Hippocampal formation (tissue), 2 donors: ENCODE measurements at regions not wholly inside any gene's neighbourhood (a gene's known extent, or its start where the extent isn't known, plus 50 kb on each side); places are given as distances from the start of the nearest gene placed in this dataset.
"Not testable (repeated sequence)": the region's sequence is repeated elsewhere in the genome, so short reads cannot be mapped to it uniquely, and the experiment has no call there.

Experiments
- DNase-seq, 2 donors: peaks; one replicate each; lab custom pipeline; 2025; lab: John Stamatoyannopoulos, UW

DNA sequence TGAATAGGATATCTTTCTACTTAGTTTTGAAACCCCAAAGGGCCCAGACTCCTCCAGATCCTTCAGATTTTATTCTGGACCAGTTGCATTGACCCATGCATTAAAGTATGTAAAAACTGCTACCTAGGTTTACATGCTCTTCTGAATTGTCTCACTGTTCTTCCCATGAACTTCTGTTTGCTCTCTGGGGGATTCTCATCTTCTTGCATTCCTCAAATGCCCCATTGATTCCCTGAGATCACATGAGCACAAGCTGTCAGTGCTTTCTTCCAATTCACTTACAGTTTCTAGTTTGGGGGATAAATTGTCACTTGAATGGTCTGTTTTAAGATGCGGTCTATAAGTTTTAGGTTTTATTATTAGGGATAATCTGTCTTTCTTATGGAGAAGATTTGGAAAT lies 188.9 kb upstream of the KIF2B start:
- no peak for DNase-seq

DNA sequence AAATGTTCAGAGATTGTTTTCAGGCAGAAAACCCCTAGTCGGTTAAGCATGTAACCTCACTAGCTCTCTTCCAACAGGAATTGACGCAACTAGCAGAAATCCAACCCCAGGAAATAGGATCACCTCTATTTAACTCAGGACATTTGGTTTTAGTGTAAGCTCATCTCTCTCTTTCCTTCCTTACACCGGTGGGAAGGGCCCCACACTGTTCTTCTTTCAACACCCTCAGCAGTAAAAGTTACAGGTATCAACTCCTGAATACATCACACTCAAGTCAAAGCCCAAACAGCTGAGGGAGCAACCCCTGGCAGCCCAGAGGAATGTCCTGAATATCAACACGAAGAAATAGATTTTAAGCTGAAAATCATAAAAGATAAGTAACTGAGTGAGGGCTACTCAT lies 191.2 kb upstream of the KIF2B start:
- no peak for DNase-seq

DNA sequence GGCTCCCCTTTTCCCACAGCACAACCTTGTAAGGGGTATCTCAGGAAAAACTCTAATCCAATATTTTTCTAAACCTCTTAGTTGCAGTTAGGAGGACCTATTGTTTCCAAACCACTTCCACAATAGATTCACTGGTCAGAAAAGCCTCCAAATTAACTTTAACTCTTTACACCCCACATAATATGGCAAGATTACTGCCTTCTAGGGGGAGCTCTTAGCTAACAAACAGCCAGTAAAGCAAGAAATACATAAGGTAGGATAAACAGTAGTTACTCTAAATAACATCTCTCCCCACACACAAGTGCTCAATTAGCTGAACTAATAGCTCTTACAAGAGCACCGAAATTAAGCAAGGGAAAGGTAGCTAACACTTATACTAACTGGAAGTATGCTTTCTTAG lies 192.1 kb upstream of the KIF2B start:
- no peak for DNase-seq

DNA sequence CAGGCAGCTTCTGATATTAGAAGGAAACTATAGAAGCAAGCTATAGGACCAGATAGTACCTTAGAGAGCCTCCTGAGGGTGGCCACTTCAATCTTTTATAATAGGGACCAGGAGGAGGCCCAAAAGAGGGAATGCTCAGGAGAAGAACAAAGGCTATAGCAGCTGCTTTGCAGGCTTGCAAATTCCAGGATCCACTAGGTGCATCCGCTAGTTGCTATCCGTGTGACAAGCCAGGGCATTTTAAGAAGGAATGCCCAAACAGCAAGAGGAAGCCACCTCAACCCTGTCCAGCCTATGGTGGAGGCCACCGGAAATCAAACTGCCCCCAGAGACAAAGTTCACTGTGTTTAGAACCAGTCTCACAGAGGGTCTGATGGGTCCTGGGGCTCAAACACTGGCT lies 192.6 kb upstream of the KIF2B start:
- no peak for DNase-seq

DNA sequence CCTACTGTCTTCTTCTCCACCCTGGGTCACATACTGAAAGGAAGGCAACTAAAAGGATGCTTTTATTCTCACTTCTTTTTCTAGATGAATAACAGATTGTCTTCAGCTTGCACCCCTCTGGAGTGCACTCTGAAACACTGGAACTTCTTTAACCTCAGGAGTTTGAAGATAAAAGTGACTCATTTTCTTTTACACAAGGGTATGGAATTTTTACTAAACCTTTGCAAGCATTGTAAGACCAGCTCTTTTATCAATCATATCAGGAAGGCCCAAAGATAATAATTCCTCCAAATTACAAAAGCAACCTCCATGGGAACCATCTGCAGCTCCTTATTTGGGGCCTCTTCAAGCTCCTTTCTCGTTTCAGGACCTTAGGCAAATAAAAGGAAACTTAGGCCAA lies 193.5 kb upstream of the KIF2B start:
- no peak for DNase-seq

DNA sequence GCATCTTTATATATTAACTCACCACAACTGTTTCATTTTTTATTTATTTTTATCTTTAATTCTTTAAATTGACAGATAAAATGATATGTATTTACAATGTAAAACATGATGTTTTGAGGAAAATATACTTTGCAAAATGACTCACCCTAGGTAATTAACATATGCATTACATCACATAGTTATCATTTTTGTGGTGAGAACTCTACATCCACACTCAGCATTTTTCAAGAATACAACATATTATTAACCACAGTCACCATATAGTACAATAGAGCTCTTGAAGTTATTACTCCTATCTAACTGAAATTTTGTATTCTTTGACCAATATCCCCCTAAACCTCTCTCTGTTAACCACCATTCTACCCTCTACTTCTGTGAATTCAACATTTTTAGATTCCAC lies 194.7 kb upstream of the KIF2B start:
- DNase-seq = no peak

DNA sequence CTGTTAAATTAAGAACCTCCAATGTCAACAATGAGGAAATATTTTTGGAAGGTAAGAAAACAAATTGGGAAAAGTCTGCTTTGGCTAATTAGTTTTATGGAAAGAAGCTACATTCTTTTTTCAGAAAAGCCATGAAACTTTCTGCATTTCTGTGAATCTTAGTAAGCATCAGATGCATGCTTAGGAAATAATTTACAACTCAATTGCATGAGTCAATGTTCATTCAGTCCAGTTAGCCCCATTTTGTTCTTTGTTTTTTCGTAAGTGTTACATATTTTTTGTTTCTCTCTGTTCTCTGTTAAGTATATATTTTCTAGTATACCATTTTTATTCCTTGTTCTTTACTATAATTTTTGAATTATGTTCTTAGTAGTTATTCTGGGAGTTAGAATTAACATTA lies 195.2 kb upstream of the KIF2B start:
- DNase-seq = no peak

DNA sequence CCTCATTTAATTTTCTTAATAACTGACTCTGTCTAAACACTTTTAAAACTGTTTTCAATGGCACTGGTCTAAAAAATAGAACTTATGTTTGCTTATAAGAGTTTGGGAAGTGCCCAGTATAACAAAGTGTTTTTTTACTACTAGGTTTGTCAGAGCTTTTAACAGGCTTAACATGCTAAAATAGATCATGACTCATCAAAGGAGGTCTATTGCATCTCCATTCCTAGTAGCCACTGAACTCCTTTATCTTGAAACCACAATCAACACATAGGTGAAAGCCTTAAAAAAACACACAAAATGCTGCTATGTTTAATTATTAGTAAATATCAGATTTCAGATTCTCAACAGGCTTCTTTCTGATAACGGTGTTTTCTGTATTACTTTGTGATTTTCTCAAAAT lies 196.4 kb upstream of the KIF2B start:
- DNase-seq = no peak

DNA sequence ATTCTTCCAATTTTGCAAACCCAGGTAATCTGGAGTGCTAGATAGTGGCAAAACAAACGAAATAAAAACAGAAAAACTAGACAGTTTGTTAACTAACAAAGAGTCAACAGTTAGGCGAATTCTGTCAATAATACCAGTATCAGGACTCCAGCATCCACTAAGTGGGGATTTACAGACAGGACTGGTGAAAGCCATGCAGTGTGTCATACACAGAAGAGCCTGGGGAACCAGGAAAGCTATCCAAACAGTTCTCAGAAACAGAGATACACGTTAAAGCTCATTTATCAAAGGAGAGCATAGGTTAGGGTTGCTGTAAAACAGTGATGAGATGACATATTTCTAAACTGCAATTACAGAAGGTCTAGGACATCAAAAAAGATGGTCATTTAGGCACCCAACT lies 203.7 kb upstream of the KIF2B start:
- DNase-seq = no peak

DNA sequence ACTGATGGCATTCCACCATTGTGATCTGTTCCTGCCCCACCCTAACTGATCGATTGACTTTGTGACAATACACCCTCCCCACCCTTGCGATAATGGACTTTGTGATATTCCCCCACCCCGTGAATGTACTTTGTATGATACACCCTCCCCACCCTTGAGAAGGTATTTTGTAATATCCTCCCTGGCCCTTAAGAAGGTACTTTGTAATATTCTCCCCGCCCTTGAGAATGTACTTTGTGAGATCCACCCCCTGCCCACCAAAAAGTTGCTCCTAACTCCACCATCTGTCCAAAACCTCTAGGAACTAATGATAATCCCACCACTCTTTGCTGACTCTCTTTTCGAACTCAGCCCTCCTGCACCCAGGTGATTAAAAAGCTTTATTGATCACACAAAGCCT lies 214.5 kb upstream of the KIF2B start:
- DNase-seq = not testable (repeated sequence)

DNA sequence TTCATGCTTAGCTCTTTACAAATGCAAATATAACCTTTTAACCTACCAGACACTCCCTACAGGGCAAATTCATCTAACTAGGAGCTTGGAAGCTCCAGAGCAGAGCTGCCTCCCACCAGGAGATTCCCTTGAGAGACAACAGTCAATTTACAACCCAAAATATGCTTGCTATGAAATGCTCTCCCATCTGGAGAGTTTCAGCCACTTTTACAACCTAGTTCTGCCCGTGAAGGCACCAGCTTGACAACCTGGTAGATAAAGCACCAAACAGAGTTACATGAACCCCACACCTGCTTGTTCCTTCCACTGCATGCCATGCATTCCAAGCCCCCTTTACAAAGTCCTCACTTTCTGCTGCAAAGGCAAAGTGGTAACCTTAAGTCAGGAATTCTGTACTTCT lies 215.3 kb upstream of the KIF2B start:
- no peak for DNase-seq

DNA sequence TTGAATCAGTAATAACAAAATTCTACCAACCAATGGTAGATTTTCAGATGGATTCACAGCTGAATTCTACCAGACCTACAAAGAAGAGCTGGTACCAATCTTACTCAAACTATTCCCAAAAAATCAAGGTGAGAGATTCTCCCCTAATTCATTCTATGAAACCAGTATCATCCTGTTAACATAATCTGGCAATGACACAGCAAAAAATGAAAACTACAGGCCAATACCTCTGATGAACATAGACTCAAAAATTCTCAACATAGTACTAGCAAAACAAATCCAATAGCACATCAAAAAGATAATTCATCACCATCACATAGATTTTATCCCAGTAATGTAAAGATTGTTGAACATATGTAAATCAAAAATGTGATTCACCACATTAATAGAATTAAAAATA lies 234.4 kb upstream of the KIF2B start:
- no peak for DNase-seq

DNA sequence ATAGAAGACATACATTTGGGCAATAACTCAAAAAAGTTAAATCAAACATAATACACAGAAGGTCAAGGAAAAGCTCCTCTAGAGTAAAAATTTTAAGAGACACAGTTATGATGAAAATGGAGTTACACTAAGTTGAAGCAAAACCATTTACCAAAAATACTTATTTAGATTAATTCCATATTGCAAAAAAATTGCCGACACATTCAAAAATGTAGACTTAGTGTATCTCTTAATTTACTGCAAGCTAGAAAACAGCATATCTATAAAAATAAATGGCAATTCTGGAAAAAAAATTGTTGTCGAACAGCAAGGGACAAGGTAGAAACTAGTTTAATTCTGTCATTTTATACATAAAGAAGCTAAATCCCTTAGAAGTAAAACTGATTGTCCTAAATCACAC lies 248.7 kb upstream of the KIF2B start:
- no peak for DNase-seq

DNA sequence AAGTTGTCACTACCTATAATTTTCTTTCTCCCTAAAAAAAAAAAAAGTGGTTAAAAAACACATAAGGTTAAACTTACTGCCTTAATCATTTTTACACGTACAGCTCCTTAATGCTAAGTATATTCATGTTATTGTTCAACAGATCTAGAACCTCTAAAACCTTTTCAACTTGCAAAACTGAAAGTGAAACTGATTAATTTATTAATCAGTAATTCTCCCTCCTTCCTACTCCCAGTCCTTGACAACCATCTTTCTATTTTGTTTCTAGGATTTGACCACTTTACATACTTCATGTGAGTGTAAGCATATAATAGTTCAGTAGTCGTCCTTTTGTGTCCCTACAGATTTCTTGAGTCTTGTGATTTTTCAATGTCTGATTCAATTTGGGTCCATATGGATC lies 251.4 kb upstream of the KIF2B start:
- no peak for DNase-seq

DNA sequence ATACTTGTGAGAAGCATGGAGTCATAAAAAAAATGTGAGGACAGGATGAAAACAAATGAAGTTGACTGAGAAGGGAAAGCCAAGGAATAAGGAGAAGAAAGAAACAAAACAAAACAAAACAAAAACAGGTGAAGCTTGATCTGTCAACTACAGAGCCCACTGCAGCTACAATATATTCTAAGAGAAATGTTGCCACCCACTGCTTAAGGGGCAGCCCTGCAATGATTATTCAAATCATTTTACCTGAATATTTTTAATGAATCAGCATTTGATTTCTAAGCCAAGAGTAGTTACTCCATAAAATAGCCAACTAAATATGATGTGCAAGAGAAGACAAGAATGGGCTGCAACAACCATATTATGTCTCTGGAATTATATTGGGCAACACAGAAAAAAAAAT lies 252.0 kb upstream of the KIF2B start:
- no peak for DNase-seq

DNA sequence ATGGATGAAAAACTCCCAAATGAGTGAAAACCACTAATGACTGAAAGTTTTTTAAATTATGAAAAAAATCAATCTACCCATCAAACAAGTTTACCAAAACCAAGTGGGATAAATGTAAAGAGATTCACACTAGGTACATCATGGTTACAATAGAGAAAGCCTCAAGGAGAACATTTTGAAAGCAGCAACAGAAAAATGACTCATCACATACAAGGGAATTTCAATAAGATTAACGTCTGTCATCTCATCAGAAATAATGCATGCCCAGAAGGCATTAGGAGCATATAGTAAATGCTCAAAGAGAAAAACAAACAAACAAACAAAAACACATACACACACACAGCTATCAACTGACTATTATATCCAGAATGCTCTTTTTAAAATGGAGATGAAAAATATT lies 261.8 kb upstream of the KIF2B start:
- DNase-seq = no peak

DNA sequence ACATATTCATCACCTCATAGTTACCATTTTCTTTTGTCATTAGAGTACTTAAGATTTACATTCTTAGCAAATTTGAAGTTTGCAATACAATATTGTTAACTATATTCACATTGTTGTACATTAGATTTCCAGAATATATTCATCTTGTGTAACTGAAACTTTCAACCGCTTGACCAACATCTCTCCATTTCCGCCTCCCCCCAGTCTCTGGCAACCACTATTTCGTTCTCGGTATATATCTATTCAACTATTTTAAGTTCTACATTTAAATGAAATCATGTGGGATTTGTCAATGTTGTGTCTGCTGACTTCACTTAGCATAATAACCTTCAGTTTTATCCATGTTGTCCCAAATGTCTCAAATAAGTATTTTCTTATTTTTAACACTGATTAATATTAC lies 274.5 kb upstream of the KIF2B start:
- no peak for DNase-seq

DNA sequence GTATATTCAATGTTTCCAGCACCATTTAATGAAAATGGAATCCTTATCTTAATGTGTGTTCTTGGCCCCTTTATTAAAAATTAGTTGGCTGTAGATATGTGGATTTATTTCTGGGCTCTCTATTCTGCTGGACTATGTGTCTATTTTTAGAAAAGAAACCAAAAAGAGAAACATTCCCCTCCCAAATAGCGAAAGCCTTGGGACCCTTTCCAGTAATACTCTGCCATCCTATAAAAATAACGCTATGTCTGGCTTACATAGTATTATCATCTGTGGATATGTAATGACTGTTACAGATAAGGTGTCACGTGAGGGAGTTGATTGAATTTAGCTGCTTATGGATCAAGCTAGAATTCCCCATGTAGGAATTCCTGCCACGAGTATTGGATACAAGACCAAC lies 279.3 kb upstream of the KIF2B start:
- no peak for DNase-seq

DNA sequence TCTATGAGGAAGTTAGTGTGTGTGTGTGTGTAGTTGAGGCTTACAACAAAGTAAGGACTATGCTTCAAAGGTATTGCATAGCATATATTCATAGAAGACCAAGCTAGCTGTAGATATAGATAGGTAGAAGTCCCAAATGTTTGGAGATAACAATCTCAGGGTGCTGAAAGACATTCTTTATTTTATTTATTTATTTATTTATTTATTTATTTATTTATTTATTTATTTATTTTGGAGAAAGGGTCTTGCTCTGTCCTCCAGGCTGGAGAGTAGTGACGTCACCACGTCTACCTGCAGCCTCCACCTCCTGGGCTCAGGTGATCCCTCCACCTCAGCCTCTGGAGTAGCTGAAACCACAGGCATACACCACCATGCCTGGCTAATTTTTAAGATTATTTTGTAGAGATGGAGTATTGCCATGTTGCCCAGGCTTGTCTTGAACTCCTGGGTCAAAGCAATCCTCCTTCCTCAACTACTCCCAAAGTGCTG lies 284.6 kb upstream of the KIF2B start:
- DNase-seq = no peak

DNA sequence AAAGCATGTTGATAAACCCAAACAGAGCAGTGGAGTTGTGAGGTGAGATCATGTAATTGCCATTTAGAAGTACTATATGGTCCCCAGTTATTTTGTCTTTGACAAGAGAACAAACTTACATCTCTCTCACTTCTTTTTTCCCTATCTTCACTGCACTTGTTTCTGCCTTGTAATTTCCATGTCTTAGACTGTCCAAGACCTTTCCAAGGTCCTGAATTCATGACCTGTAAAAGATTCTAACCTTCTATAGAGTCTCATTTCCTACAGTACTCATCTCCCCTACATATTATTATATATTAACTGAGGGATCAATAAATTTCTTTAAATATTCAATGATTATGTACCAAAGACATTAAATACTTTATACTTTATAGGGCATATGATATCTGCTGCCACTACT lies 295.3 kb upstream of the KIF2B start:
- no peak for DNase-seq

DNA sequence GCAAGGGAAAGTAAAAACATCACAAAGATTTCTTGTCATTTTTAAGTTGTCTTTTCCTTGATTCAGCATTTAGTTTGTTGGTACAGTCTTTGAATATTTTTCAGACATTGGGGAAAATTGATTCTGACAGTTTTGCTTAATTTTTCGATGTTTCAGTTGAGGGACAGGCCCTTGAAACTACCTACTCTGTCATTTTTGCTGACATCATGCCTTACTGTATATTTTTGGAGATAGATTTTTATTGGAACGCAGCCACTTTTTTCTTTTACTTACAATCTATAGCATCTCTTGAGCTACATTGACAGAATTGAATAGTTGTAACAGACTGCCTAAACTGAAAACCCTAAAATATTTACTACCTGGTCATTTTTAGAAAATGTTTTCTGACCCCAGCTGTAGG lies 297.1 kb upstream of the KIF2B start:
- no peak for DNase-seq

DNA sequence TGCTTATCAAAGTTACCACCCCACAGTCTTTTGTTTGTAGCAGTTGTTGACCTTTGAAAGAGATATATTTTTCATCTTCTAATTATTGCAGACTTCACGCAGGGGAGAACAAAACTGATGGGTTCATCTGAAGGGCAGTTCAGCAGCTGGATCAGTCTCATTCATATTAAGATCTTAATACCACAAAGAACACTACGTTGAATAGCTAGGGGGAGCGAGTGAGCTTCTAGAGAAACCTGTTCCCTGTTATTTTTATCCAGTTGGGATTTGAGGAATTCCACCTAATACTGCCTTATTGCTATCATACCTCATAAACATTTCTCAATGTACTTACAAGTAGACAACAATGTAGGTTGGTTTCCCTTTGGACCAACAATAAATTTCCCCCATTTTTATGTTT lies 306.1 kb upstream of the KIF2B start:
- no peak for DNase-seq

DNA sequence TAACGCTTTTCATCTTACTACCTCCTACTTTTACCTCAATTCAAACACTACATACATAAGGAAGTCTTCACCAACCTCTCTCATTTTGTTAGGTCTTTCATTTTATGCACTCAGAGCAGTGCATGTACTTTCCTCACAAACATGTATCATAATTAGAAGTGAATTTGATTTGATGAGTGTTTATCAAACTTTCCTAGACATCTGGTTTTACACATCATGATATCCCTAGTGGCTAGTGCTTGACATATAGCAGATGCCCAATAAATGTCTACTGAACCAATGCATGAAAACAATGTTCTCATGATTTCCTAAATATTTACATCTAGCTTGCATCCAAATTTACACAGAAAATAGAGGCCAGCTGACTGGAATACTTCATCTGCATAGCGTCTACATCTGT lies 323.4 kb upstream of the KIF2B start:
- DNase-seq = no peak

DNA sequence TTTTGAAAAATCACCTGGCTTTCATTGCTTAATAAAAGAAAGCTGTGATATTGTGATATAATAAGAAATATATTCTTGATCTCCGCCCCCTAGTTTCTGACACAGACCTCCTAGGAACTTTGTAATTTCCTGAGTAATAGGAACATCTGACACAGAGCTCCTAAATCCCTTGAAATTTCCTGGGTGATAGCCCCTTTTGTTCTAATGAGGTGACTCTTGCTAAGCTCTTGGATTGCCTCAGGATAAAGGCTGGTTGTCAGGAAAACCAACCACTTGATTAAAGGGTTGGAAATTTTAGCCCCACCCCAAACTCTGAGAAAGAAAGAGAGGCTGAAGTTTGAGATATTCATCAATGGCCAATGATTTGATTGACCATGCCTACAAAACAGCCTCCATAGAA lies 326.4 kb upstream of the KIF2B start:
- no peak for DNase-seq

DNA sequence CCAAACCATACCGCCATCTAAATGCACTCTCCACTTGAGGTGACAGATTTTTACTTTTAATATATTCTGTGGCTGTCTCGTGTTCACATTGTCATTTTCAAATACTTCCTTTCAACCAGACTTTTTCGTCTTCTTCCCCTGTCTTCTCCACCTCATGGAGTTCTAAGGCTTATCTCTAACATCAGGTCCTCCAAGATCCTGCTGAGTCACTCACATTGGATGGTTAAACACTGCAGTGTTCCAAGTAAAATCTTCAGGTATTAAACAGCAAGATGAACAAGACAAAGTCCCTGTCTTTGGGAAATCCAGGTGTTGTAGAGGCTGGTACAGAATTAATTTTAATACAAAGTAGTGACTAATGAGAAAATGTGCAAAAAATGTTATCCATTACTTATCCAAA lies 330.2 kb upstream of the KIF2B start:
- DNase-seq = no peak
